HG03159 (cell line): ENCODE measurements at regions not wholly inside any gene's neighbourhood (a gene's known extent, or its start where the extent isn't known, plus 50 kb on each side); places are given as distances from the start of the nearest gene placed in this dataset.

Experiments
- ATAC-seq: cut with Tn5 transposase; IDR thresholded peaks from one replicate; pipeline ENCODE4 v1.9.1; 2021; ENCODE audit warnings: mild to moderate bottlenecking, moderate library complexity; ENCODE audit not compliant: unreplicated experiment

GRCh38 chr9:81214975-81215374 is 474.4 kb downstream of the TLE1 start:
- no peak for ATAC-seq

- no peak for ATAC-seq
Measured at GRCh38 chr9:81213456-81213855, 475.9 kb downstream of the TLE1 start.

- no peak for ATAC-seq
Measured at GRCh38 chr9:81211741-81212140, 477.6 kb downstream of the TLE1 start.

GRCh38 chr9:81207651-81208050 is 481.7 kb downstream of the TLE1 start:
- no peak for ATAC-seq

- no peak for ATAC-seq
Measured at GRCh38 chr9:81202292-81202691, 487.1 kb downstream of the TLE1 start.

- ATAC-seq = no peak
Measured at GRCh38 chr9:81195206-81195605, 494.1 kb downstream of the TLE1 start.

GRCh38 chr9:81193362-81194339 is 495.7 kb downstream of the TLE1 start:
- no peak for ATAC-seq

GRCh38 chr9:81191222-81191621 is 498.1 kb downstream of the TLE1 start:
- ATAC-seq = no peak

- no peak for ATAC-seq
Measured at GRCh38 chr9:81190659-81191058, 498.7 kb downstream of the TLE1 start.

- no peak for ATAC-seq
Measured at GRCh38 chr9:81183761-81184160, 505.6 kb downstream of the TLE1 start.

- no peak for ATAC-seq
Measured at GRCh38 chr9:81182431-81182830, 506.9 kb downstream of the TLE1 start.

GRCh38 chr9:81174023-81174422 is 515.3 kb downstream of the TLE1 start:
- no peak for ATAC-seq

- ATAC-seq = no peak
Measured at GRCh38 chr9:81171689-81172088, 517.7 kb downstream of the TLE1 start.

- ATAC-seq = no peak
Measured at GRCh38 chr9:81162361-81162760, 527.0 kb downstream of the TLE1 start.

- ATAC-seq = no peak
Measured at GRCh38 chr9:81156381-81156780, 533.0 kb downstream of the TLE1 start.

GRCh38 chr9:81150016-81150625 is 539.2 kb downstream of the TLE1 start:
- no peak for ATAC-seq

GRCh38 chr9:81146684-81147337 is 542.5 kb downstream of the TLE1 start:
- ATAC-seq = no peak

GRCh38 chr9:81146241-81146640 is 543.1 kb downstream of the TLE1 start:
- no peak for ATAC-seq

GRCh38 chr9:81145331-81145963 is 543.9 kb downstream of the TLE1 start:
- ATAC-seq = no peak

- no peak for ATAC-seq
Measured at GRCh38 chr9:81141961-81142360, 547.4 kb downstream of the TLE1 start.

GRCh38 chr9:81137976-81138568 is 551.3 kb downstream of the TLE1 start:
- no peak for ATAC-seq
